ENCODE measurements at regions not wholly inside any gene's neighbourhood (a gene's known extent, or its start where the extent isn't known, plus 50 kb on each side); places are given as distances from the start of the nearest gene placed in this dataset.

- Histone ChIP-seq H3K36me3 (no peaks in the 10 kb centered on the region), H3K9me3 (peaks cover 0 to 3% of the 10 kb centered on the region in 2 donors), H3K4me1 (ENCODE audit: insufficient read depth) (no peaks in the 10 kb centered on the region), H3K4me3 (no peak overlapping the region), H3K27me3 (no peaks in the 10 kb centered on the region), H3K27ac (no peak overlapping the region)
- intact Hi-C loops (cut with DNase I): loop anchor here in 3 of 4 donors (2.0 to 5.0 kb wide), 2 partner anchors 317 to 318 kb away; no protein-coding TSS in a partner anchor
- WGBS, 3 donors: 52 to 56% (median 53%) methylated on average over 6 of the region's 6 CpGs
- TF ChIP-seq, protein P1, sequence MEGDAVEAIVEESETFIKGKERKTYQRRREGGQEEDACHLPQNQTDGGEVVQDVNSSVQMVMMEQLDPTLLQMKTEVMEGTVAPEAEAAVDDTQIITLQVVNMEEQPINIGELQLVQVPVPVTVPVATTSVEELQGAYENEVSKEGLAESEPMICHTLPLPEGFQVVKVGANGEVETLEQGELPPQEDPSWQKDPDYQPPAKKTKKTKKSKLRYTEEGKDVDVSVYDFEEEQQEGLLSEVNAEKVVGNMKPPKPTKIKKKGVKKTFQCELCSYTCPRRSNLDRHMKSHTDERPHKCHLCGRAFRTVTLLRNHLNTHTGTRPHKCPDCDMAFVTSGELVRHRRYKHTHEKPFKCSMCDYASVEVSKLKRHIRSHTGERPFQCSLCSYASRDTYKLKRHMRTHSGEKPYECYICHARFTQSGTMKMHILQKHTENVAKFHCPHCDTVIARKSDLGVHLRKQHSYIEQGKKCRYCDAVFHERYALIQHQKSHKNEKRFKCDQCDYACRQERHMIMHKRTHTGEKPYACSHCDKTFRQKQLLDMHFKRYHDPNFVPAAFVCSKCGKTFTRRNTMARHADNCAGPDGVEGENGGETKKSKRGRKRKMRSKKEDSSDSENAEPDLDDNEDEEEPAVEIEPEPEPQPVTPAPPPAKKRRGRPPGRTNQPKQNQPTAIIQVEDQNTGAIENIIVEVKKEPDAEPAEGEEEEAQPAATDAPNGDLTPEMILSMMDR (IDR thresholded peaks at IDR 0.05): no peak
- no peak for TF ChIP-seq POLR2A (IDR thresholded peaks at IDR 0.05)
- no peak for TF ChIP-seq EP300 (IDR thresholded peaks at IDR 0.05)
- DNase-seq: no peak
Measured at GRCh38 chr20:51305316-51306052, 237.0 kb downstream of the NFATC2 start.

- Histone ChIP-seq H3K4me1 (ENCODE audit: insufficient read depth) (no peaks in the 10 kb centered on the region), H3K27me3 (no peaks in the 10 kb centered on the region), H3K36me3 (no peaks in the 10 kb centered on the region), H3K4me3 (no peak overlapping the region), H3K27ac (no peak overlapping the region), H3K9me3 (peaks cover 0 to 3% of the 10 kb centered on the region in 2 donors)
- DNase-seq: no peak
- no peak for TF ChIP-seq EP300 (IDR thresholded peaks at IDR 0.05)
- no peak for TF ChIP-seq POLR2A (IDR thresholded peaks at IDR 0.05)
- TF ChIP-seq, protein P1 (IDR thresholded peaks at IDR 0.05): no peak
- 89 to 92% (median 91%) methylated on average over 11 of the region's 11 CpGs for WGBS, 3 donors
- intact Hi-C loops (cut with DNase I): loop anchor here in 1 of 4 donors (2.0 kb wide), 1 partner anchor 315 kb away; no protein-coding TSS in a partner anchor
Measured at GRCh38 chr20:51303731-51304670, 238.5 kb downstream of the NFATC2 start.

DNA sequence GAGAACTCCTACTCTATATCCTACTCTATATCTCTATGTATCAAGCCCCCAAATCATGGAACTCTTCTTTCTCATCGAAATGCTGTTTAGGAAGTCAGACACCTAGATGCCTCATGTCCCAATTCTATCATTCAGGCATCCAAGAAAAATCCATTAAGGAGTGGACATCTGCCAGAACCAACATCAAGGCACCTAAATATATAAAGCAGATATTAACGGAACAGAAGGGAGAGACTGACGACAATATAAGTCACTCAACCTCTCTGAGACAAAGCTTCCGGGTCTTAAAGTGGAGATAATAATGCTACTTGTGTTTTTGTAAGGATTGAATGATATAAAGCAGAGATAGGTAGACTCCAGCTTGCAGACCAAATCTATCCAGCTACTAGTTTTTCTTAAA is 241.5 kb downstream of the NFATC2 start:
- TF ChIP-seq, protein P1 (IDR thresholded peaks at IDR 0.05): no peak
- TF ChIP-seq EP300 (IDR thresholded peaks at IDR 0.05): no peak
- TF ChIP-seq POLR2A (IDR thresholded peaks at IDR 0.05): no peak
- Histone ChIP-seq H3K27me3 (no peaks in the 10 kb centered on the region), H3K36me3 (no peaks in the 10 kb centered on the region), H3K4me1 (ENCODE audit: insufficient read depth) (no peaks in the 10 kb centered on the region), H3K9me3 (peaks cover 0 to 3% of the 10 kb centered on the region in 2 donors), H3K4me3 (no peak overlapping the region), H3K27ac (no peak overlapping the region)
- intact Hi-C loops (cut with DNase I): no loop called here
- 89 to 94% (median 91%) methylated on average over 4 of the region's 4 CpGs for WGBS, 3 donors
- no peak for DNase-seq

GRCh38 chr20:51300104-51300503 is 242.4 kb downstream of the NFATC2 start:
- 67 to 73% (median 72%) methylated on average over 2 of the region's 2 CpGs for WGBS, 3 donors

More at GRCh38 chr20:51300104-51300503, 242.4 kb downstream of the NFATC2 start:
- Histone ChIP-seq H3K27me3 (no peaks in the 10 kb centered on the region), H3K4me1 (ENCODE audit: insufficient read depth) (no peaks in the 10 kb centered on the region), H3K36me3 (no peaks in the 10 kb centered on the region), H3K27ac (no peak overlapping the region), H3K9me3 (peaks cover 0 to 3% of the 10 kb centered on the region in 2 donors), H3K4me3 (no peak overlapping the region)
- intact Hi-C loops (cut with DNase I): no loop called here
- TF ChIP-seq POLR2A (IDR thresholded peaks at IDR 0.05): no peak
- TF ChIP-seq, protein P1 (IDR thresholded peaks at IDR 0.05): no peak
- no peak for TF ChIP-seq EP300 (IDR thresholded peaks at IDR 0.05)
- DNase-seq: no peak
